ENCODE measurements at regions not wholly inside any gene's neighbourhood (a gene's known extent, or its start where the extent isn't known, plus 50 kb on each side); places are given as distances from the start of the nearest gene placed in this dataset.
A peak's percentile ranks its signal among the peaks of the same experiment; 100 is the strongest.

- intact Hi-C loops (cut with DNase I), result no loop called here
- no peak for DNase-seq
Observed at GRCh38 chr5:57621624-57622023, 139.0 kb upstream of the ACTBL2 start.

GRCh38 chr5:57618767-57619381 is 136.3 kb upstream of the ACTBL2 start:
- no peak for DNase-seq
- intact Hi-C loops (cut with DNase I), result no loop called here

DNA sequence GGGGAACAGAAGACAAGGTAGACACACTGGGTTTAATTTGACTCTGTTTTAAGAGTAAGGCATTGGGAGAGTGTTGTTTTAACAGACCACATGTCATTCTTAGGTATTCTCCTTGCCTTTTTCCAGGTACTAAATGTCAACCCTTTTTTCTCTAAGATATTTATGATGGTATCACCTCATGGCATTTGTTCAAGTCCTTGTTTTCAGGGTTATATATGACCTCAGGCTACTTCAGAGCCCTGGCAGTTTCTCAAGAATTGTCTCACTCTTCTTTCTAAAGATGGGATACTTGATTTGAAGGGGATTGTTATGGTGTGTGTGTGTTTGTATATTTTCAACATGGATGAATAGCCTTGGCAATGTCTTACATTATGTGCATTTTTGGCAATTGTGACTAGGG is 131.1 kb upstream of the ACTBL2 start:
- no peak for DNase-seq
- intact Hi-C loops (cut with DNase I), result no loop called here

- DNase-seq, result no peak
Observed at GRCh38 chr5:57611177-57611576, 128.6 kb upstream of the ACTBL2 start.

DNA sequence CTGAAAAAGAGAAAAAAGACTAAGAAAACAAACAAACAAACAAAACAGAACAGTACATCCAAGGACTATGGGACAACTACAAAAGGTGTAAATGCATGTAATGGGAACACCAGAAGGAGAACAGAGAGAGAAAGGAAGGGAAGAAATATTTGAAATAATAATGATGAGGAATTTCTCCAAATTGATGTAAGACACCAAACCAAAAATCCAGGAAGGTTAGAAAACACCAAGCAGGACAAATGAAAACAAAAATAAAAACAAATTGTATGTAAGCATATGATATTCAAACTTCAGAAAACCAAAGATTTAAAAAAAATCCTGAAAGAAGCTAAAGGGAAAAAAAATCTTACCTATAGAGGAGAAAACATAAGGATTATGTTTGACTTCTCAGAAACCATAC is 125.9 kb upstream of the ACTBL2 start:
- DNase-seq, result no peak
- intact Hi-C loops (cut with DNase I), result no loop called here

More at GRCh38 chr5:57611177-57611576, 128.6 kb upstream of the ACTBL2 start:
- intact Hi-C loops (cut with DNase I), result no loop called here

DNA sequence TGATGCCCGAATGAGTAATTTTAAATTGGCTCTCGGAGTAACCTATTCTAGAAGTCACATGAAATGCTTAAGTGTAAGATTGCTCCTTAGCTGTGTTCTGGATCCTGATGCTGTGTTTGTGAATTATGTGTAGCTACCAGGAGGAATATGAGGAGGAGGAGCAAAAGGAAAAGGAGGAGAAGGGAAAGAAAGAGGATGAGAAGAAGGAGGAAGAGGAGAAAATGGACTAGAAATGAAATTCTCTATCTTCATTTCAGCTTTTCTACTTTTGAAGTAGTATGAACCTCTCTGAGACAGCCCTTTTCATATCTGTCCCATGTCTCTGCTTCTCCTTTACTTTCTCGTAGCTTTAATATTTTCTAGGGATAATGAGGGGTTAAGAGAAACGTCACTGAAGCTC is 119.4 kb upstream of the ACTBL2 start:
- intact Hi-C loops (cut with DNase I), result no loop called here
- DNase-seq, result no peak

DNA sequence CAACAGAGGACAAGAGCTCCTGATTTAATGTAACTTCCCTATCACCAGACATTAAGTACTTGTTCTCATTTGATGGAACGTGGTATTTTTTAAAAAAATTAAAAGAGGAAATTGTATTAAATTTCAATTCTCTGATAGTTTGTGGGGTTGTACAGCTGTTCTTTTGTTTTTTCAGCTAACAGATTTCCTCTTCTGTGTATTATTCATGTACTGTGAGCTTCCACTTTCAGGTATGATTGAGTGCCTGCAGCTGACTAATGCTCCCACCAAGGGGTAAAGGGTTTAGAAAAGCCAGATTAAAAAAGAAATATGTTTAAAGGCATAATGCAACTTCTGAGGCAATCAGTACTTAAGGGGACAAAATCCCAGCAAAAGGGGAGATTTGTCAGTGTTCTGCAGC is 117.7 kb upstream of the ACTBL2 start:
- intact Hi-C loops (cut with DNase I), result no loop called here
- DNase-seq, result no peak

DNA sequence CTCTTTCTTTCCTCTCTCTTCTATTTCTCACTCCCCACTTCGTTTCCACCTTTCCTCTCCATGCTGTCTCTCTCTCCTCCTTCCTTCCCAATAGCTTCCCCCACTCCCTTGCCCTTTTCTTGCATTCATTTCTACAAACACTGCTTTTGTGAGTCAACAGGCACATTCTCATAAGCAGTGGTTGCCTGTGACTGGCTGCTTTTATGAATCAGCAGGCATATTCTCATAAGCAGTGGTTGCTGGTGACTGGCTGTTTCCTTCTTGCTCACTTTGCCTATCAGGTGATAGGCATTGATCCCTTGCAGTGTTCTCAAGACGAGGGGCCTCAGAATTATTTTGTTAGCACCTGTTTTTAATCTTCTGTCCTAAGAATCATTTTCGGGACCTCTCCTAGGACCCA is 116.1 kb upstream of the ACTBL2 start:
- peak in 2 of 42 donors; percentile 3 to 40 for DNase-seq
- intact Hi-C loops (cut with DNase I), result no loop called here

DNA sequence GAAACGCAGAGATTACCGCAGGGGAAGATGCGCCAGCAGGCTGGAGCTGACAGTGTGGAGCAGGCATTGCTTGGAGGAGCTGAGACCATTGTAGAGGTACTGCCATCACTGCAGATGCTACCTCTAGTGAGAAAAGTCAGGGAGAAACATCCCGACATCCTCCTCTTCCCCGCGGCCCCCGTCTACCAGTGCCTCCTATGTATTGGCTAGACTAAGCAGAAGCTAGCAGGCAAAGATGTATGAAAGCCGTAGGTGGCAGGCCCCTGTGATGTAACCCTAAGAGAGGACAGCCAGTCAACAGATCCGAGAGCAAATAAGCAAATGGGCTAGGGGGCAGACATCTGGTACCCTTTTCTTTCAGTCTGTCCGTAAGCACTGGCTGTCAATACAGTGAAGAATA is 115.5 kb upstream of the ACTBL2 start:
- DNase-seq, result peak in 10 of 42 donors; percentile 2 to 31 (median 8)
- intact Hi-C loops (cut with DNase I), result no loop called here

GRCh38 chr5:57595523-57595991 is 112.9 kb upstream of the ACTBL2 start:
- no peak for DNase-seq
- intact Hi-C loops (cut with DNase I), result no loop called here

DNA sequence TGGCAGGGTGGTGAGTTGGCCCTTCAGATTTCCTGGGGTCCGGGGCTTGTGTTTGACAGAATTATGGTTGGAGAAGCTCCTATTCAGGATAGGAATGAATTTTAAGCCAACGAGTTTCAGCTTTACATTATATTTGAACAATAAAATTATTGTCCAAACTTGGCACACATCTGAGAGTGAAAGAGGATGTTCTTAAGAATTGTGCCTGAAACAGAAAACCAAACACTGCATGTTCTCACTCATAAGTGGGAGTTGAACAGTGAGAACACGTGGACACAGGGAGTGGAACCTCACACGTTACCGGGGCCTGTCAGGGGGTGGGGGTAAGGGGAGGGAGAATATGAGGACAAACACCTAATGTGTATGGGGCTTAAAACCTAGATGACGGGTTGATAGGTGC is 111.8 kb upstream of the ACTBL2 start:
- no peak for DNase-seq
- intact Hi-C loops (cut with DNase I), result no loop called here

DNA sequence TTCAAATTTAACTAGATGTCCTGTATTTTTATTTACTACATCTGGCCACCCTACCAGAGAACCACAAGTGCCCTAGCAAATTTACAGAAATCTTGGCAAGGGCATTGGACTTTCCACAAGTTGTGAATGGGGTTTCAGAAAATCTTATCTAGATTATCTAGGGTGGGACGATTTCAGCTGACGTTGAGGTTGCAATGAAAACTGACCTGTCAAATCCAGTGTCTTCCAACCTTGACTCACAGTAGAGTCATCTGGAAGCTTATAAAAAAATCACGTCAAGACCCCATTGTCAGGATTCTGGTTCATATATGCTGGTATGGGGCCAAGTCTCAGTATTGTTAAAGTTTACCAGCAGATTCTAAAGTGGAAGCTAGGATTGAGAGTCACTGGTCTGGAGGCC is 109.6 kb upstream of the ACTBL2 start:
- intact Hi-C loops (cut with DNase I), result no loop called here
- no peak for DNase-seq

GRCh38 chr5:57586649-57587048 is 104.0 kb upstream of the ACTBL2 start:
- intact Hi-C loops (cut with DNase I), result no loop called here
- DNase-seq, result no peak

DNA sequence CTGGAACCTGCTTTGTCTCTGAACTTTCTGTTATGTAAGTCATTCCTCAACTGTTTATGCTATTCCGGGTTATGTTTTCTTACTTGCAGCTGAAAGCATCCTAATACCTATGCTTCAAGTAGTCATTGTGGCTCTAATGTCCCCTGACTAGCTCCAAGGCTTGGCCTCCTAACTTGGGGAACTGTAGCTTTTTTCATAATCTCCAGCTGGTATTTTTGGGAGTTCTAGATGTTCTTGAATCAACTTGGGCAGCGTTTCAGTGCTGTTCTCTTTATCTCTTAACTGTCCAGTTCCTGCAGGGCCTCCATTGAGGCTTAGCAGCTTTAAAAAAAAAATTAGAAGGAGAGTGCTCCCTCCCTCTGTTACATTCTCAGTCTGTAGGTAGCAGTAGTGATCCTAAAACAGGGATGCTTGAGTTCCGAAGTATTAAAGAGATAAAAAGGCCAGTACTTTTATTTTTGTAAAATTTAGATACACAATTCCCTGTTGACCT is 100.0 kb upstream of the ACTBL2 start:
- no peak for DNase-seq
- intact Hi-C loops (cut with DNase I), result no loop called here

DNA sequence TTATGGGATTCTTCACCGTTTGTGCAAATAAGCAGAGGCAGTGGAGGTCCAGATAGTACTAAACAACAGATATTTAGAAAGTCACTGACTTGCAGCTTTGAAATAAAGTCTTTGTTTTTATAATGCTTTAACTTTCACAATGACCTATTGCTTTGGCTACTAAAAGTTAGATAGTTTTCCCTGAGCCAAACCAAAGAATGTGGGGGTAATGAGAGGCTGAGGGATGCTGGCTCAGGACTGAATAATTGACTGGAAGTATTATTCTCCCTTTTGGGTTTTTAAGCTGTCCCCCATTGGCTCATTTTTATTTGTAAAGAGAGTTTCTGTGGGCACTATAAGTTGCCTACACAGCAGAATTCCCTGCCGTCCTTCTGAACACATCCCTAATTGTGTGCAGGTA is 99.2 kb upstream of the ACTBL2 start:
- intact Hi-C loops (cut with DNase I), result no loop called here

GRCh38 chr5:57581222-57581621 is 98.6 kb upstream of the ACTBL2 start:
- no peak for DNase-seq
- intact Hi-C loops (cut with DNase I), result no loop called here

More for the DNA sequence above, 99.2 kb upstream of the ACTBL2 start:
- no peak for DNase-seq

- intact Hi-C loops (cut with DNase I), result no loop called here
- no peak for DNase-seq
Observed at GRCh38 chr5:57577432-57578175, 95.0 kb upstream of the ACTBL2 start.

GRCh38 chr5:57576317-57576716 is 93.7 kb upstream of the ACTBL2 start:
- DNase-seq, result no peak
- intact Hi-C loops (cut with DNase I), result no loop called here

GRCh38 chr5:57575839-57576238 is 93.2 kb upstream of the ACTBL2 start:
- DNase-seq, result peak in 1 of 42 donors; percentile 10
- intact Hi-C loops (cut with DNase I), result no loop called here

DNA sequence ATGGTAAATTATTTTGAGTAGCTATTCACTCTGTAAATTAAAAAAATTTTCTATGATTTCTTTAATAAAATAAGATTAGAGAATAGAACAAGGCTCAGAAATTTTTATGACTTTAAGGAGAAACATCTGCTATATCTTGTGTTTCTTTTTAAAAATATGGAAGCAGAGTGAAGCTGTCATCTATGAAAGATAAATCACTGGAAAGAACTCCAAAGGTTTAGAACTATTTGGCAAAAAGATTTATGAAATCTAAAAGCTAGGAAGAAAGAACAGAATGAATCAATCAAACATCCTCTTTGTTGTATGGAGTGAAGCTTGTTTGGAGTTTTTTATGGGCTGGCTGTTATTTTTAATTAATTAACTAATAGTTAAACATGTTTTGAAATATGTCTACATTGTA is 89.8 kb upstream of the ACTBL2 start:
- no peak for DNase-seq
- intact Hi-C loops (cut with DNase I), result no loop called here

DNA sequence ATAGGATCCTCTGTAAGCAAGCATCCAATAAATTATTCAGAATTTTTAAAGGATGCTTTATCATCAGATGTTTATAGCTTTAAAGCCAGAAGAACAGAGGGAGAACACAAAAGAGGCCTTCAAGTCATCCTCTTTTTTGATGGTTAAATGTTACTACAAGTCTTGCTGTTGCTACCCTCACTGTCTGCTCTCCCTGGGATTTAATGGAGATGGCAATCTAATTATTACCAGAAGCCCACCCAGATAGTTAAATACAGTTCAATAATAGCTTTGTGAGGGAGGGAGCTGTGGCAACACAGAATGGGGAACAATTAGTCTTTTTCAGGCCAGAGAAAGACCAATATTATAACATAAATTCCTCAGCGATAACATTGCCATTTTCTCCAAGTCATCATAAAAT is 87.0 kb upstream of the ACTBL2 start:
- DNase-seq, result no peak
- intact Hi-C loops (cut with DNase I), result no loop called here

All from head of caudate nucleus (tissue), 42 donors.